BE2C (cell line): ENCODE measurements at regions not wholly inside any gene's neighbourhood (a gene's known extent, or its start where the extent isn't known, plus 50 kb on each side); places are given as distances from the start of the nearest gene placed in this dataset.

Source experiments
- DNase-seq: peaks from one replicate; pipeline ENCODE4 v3.0.0-alpha.2; 2020
- H3K27me3 ChIP-seq: fragments of 250-450 bp; sonication (Bioruptor Pico); 2 replicates; pipeline ENCODE4 v1.5.1; 2020; ENCODE audit warnings: mild to moderate bottlenecking
- H3K36me3 ChIP-seq: fragments of 250-450 bp; sonication (Bioruptor Pico); 2 replicates; pipeline ENCODE4 v1.5.1; 2020; ENCODE audit warnings: mild to moderate bottlenecking
- H3K4me1 ChIP-seq: fragments of 250-450 bp; sonication (Bioruptor Pico); 2 replicates; pipeline ENCODE4 v1.5.1; 2020
- H3K4me3 ChIP-seq: 2 replicates; pipeline ENCODE4 v1.5.1; 2011; ENCODE audit warnings: low read depth, low read length
- H3K9me3 ChIP-seq: fragments of 250-450 bp; sonication (Bioruptor Pico); 2 replicates; pipeline ENCODE4 v1.5.1; 2020
- CTCF ChIP-seq: IDR thresholded peaks from 2 replicates; pipeline ENCODE4 v1.5.1; 2012; ENCODE audit warnings: mild to moderate bottlenecking, low read depth, low read length

GRCh38 chr6:11644071-11644470, 106.5 kb downstream of the TMEM170B start:
- no peak overlapping the region for H3K4me3 ChIP-seq
- no peak for TF ChIP-seq CTCF
- no peaks in the 10 kb centered on the region for H3K4me1 ChIP-seq
- H3K9me3 ChIP-seq: no peaks in the 10 kb centered on the region
- no peaks in the 10 kb centered on the region for H3K27me3 ChIP-seq
- H3K36me3 ChIP-seq: no peaks in the 10 kb centered on the region
- DNase-seq: no peak

DNA sequence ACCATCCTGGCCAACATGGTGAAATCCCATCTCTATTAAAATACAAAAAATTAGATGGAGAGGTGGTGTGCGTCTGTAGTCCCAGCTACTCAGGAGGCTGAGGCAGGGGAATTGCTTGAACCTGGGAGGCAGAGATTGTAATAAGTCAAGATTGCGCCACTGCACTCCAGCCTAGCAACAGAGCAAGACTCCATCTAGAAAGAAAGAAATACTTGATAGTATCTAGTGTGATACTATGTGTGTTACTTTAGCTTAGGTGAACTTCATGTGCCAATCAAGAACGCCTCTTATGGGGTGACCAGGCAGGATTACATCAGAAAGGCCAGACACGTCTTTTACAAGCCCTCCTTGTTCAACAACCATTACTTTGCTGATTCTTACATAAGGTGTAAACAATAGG, 107.1 kb downstream of the TMEM170B start:
- Histone ChIP-seq H3K9me3 (no peaks in the 10 kb centered on the region), H3K4me1 (no peaks in the 10 kb centered on the region), H3K4me3 (no peak overlapping the region), H3K27me3 (no peaks in the 10 kb centered on the region), H3K36me3 (no peaks in the 10 kb centered on the region)
- no peak for TF ChIP-seq CTCF
- no peak for DNase-seq

DNA sequence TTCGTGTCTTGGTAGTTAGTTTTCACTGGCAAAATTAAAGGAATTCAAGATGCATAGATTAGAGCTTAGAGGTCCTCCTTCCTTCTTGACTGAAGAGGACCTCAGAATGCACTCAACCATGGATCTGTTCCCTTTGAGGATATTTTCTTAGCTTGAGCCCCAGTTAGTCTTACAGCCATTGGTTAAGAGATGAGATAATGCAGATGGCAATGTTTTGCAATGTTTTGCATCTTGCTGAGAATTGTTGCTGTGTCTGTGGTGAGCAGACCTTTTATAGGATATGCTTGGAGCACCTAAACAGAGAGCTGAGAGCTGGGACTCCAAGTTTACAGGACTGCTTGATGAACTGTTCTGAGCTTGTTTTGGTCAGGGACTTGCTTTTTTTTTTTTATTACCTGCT, 107.5 kb downstream of the TMEM170B start:
- Histone ChIP-seq H3K4me1 (no peaks in the 10 kb centered on the region), H3K4me3 (no peak overlapping the region), H3K27me3 (no peaks in the 10 kb centered on the region), H3K36me3 (no peaks in the 10 kb centered on the region), H3K9me3 (no peaks in the 10 kb centered on the region)
- DNase-seq: no peak
- no peak for TF ChIP-seq CTCF

DNA sequence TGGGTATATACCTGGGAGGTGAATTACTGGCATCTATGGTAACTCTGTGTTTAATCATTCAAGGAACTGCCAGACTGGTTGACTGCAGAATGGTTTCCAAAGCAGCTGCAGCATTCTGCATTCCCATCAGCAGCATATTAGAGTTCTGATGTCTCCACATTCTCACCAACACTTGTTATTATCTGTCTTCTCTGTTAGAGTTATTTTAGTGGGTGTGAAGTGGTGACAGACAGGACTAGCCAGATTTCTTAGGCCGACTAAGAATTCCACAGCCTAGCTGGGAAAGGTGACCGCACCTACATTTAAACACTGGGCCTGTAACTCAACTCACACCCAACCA, 110.9 kb downstream of the TMEM170B start:
- Histone ChIP-seq H3K9me3 (no peaks in the 10 kb centered on the region), H3K4me3 (no peak overlapping the region), H3K4me1 (no peaks in the 10 kb centered on the region), H3K36me3 (no peaks in the 10 kb centered on the region), H3K27me3 (no peaks in the 10 kb centered on the region)
- no peak for DNase-seq
- TF ChIP-seq CTCF: no peak

- no peaks in the 10 kb centered on the region for H3K27me3 ChIP-seq
- H3K4me3 ChIP-seq: no peak overlapping the region
- DNase-seq: no peak
- no peaks in the 10 kb centered on the region for H3K4me1 ChIP-seq
- no peaks in the 10 kb centered on the region for H3K36me3 ChIP-seq
- no peak for TF ChIP-seq CTCF
- no peaks in the 10 kb centered on the region for H3K9me3 ChIP-seq
Measured at GRCh38 chr6:11648889-11649288, 111.3 kb downstream of the TMEM170B start.

DNA sequence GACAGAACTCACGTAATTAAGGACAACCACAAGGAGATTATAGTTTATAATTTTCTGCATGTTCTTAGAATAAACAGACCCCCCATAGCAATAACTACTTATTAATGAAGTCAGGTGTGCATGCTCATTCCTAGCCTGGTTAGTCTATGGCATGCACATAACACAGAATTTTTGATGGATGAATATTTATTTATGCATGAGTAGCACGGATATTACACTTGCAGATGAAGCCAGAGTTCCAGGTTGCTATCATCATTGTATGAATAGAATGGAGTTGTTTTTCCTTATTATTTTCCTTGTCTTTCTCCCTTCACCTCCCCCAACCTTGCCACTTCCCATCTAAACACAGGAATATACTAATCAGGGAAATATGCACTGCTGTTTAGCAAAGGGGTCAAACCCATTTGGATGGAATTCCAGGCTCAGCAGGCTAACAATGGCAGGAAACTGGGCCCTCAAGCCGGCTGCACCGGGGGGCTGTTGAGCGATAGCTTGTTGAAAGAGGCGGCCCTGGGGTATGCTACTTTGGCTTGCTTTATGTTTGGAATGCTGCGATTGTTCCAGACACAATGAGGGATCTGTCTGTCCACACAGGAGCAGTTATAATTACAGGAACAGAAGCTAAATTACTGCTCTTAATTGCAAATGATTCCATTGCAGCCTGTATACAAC, 112.6 kb downstream of the TMEM170B start:
- no peaks in the 10 kb centered on the region for H3K27me3 ChIP-seq
- H3K9me3 ChIP-seq: no peaks in the 10 kb centered on the region
- no peaks in the 10 kb centered on the region for H3K36me3 ChIP-seq
- TF ChIP-seq CTCF: no peak
- no peak for DNase-seq
- H3K4me3 ChIP-seq: no peak overlapping the region
- no peaks in the 10 kb centered on the region for H3K4me1 ChIP-seq
